Right lobe of liver (tissue), 6 donors: ENCODE measurements at regions not wholly inside any gene's neighbourhood (a gene's known extent, or its start where the extent isn't known, plus 50 kb on each side); places are given as distances from the start of the nearest gene placed in this dataset.

Experiments
- ATAC-seq, 4 donors: fragments of 200-7000 bp; cut with Tn5 transposase; one replicate each; pipeline ENCODE4 v1.9.1; 2020; ENCODE audit warnings: mild to moderate bottlenecking in 4 of 4, moderate library complexity in 4 of 4
- DNase-seq, 3 donors: peaks; one replicate each; pipeline ENCODE4 v3.0.0-alpha.2; 2020
- H3K27ac ChIP-seq, 3 donors: fragments of 200-600 bp; one replicate each; pipeline ENCODE4 v1.8.0; 2022
- H3K27me3 ChIP-seq, 2 donors: fragments of 200-600 bp; one replicate each; pipeline ENCODE4 v1.8.0; 2022
- H3K36me3 ChIP-seq, 4 donors: fragments of 200-600 bp; sonication (generic) in 1 of 4; one replicate each; pipeline versions ENCODE4 v1.5.1 to v1.8.0; 2017 to 2022; ENCODE audit warnings: control low read depth in 1 of 4
- H3K4me1 ChIP-seq, 4 donors: fragments of 200-600 bp; sonication (generic) in 1 of 4; one replicate each; pipeline versions ENCODE4 v1.5.1 to v1.8.0; 2017 to 2022; ENCODE audit warnings: control low read depth in 1 of 4
- H3K4me3 ChIP-seq, 3 donors: fragments of 200-600 bp; one replicate each; pipeline ENCODE4 v1.8.0; 2022
- H3K9me3 ChIP-seq, 4 donors: fragments of 200-600 bp; sonication (generic) in 1 of 4; one replicate each; pipeline versions ENCODE4 v1.5.1 to v1.8.0; 2017 to 2022; ENCODE audit warnings: control low read depth in 1 of 4
- CTCF ChIP-seq, 4 donors: fragments of 200-600 bp in 3 of 4; fragments of 450-650 bp in 1 of 4; IDR thresholded peaks; one replicate each; pipeline versions ENCODE4 v1.5.1 to v1.8.0; 2016 to 2022; ENCODE audit warnings: antibody characterized with exemption in 4 of 4, mild to moderate bottlenecking in 2 of 4
- POLR2A ChIP-seq: fragments of 450-650 bp; IDR thresholded peaks from one replicate; pipeline ENCODE4 v1.6.1; 2017; ENCODE audit warnings: antibody characterized with exemption, mild to moderate bottlenecking
- WGBS: methylation state at CpG from one replicate; pipeline ENCODE4 v1.1.6; 2018; ENCODE audit warnings: low coverage, low lambda C conversion rate; ENCODE audit not compliant: insufficient coverage; ENCODE audit errors: missing lambda C conversion rate; 5-methylcytosine and 5-hydroxymethylcytosine counted together
- intact Hi-C, 2 donors: fragments of 100-400 bp; cut with DNase I; formaldehyde crosslinking; loops; one replicate each; pipeline versions ENCODE4 v1.11.2 to v1.14.1; 2022
- donor health status: DM: no; HTN: yes; CAD: no.
- donor health status: DM: no; HTN: no; CAD: no.
- donor health status: DM: no; HTN: no; CAD: no.
- donor health status: DM: no; HTN: yes; CAD: no.
- donor health status: DM: no; HTN: yes; CAD: no.

GRCh38 chr4:62835631-62836030 is 1573.6 kb downstream of the TECRL start:
- Histone ChIP-seq H3K4me3 (no peak overlapping the region), H3K9me3 (no peaks in the 10 kb centered on the region), H3K4me1 (no peaks in the 10 kb centered on the region), H3K27ac (no peak overlapping the region), H3K27me3 (no peaks in the 10 kb centered on the region), H3K36me3 (no peaks in the 10 kb centered on the region)
- DNase-seq (no peak), ATAC-seq (no peak)
- WGBS, result 12% methylated on average over 2 of the region's 2 CpGs
- TF ChIP-seq CTCF (IDR thresholded peaks at IDR 0.05) (no peak), POLR2A (no peak)
- intact Hi-C loops, result no loop called here

- intact Hi-C loops, result no loop called here
- Histone ChIP-seq H3K4me3 (no peak overlapping the region), H3K27me3 (no peaks in the 10 kb centered on the region), H3K4me1 (no peaks in the 10 kb centered on the region), H3K36me3 (no peaks in the 10 kb centered on the region), H3K9me3 (no peaks in the 10 kb centered on the region), H3K27ac (no peak overlapping the region)
- no peak for TF ChIP-seq POLR2A
- TF ChIP-seq CTCF (IDR thresholded peaks at IDR 0.05), result no peak
- 15% methylated on average over 1 of the region's 1 CpG for WGBS
- DNase-seq, result no peak
- ATAC-seq, result no peak
These were observed 1586.9 kb downstream of the TECRL start for GRCh38 chr4:62822306-62822705.

GRCh38 chr4:62816566-62816965 is 1592.7 kb downstream of the TECRL start:
- TF ChIP-seq CTCF (IDR thresholded peaks at IDR 0.05), result no peak
- Histone ChIP-seq H3K9me3 (no peaks in the 10 kb centered on the region), H3K36me3 (no peaks in the 10 kb centered on the region), H3K4me3 (no peak overlapping the region), H3K27ac (no peak overlapping the region), H3K4me1 (no peaks in the 10 kb centered on the region), H3K27me3 (no peaks in the 10 kb centered on the region)
- no peak for DNase-seq
- intact Hi-C loops, result no loop called here
- 38% methylated on average over 25 of the region's 25 CpGs for WGBS
- ATAC-seq, result no peak

- no peak for TF ChIP-seq POLR2A
- no peak for TF ChIP-seq CTCF (IDR thresholded peaks at IDR 0.05)
- Histone ChIP-seq H3K9me3 (no peaks in the 10 kb centered on the region), H3K27ac (no peak overlapping the region), H3K36me3 (no peaks in the 10 kb centered on the region), H3K27me3 (no peaks in the 10 kb centered on the region), H3K4me1 (no peaks in the 10 kb centered on the region), H3K4me3 (no peak overlapping the region)
- intact Hi-C loops, result no loop called here
- WGBS, result 16% methylated on average over 3 of the region's 3 CpGs
- ATAC-seq (no peak), DNase-seq (no peak)
These were observed 1594.7 kb downstream of the TECRL start for GRCh38 chr4:62814510-62815047.

GRCh38 chr4:62806816-62807215 is 1602.4 kb downstream of the TECRL start:
- Histone ChIP-seq H3K36me3 (no peaks in the 10 kb centered on the region), H3K9me3 (no peaks in the 10 kb centered on the region), H3K27ac (no peak overlapping the region), H3K27me3 (no peaks in the 10 kb centered on the region), H3K4me1 (no peaks in the 10 kb centered on the region), H3K4me3 (no peak overlapping the region)
- WGBS, result 53% methylated on average over 3 of the region's 5 CpGs
- intact Hi-C loops, result no loop called here
- TF ChIP-seq CTCF (IDR thresholded peaks at IDR 0.05) (no peak), POLR2A (no peak)
- no peak for DNase-seq
- no peak for ATAC-seq
